Fibroblast of villous mesenchyme (primary cell): ENCODE measurements at regions not wholly inside any gene's neighbourhood (a gene's known extent, or its start where the extent isn't known, plus 50 kb on each side); places are given as distances from the start of the nearest gene placed in this dataset.

Experiments
- DNase-seq: peaks from one replicate; pipeline ENCODE4 v3.0.0-alpha.2; 2010; ENCODE audit warnings: low read depth
- H3K4me3 ChIP-seq: 2 replicates; pipeline ENCODE4 v1.5.1; 2011; ENCODE audit warnings: low read depth, mild to moderate bottlenecking, low read length
- CTCF ChIP-seq: IDR thresholded peaks from 2 replicates; pipeline ENCODE4 v1.5.1; 2012; ENCODE audit warnings: low read depth, mild to moderate bottlenecking, low read length; ENCODE audit not compliant: insufficient read depth

GRCh38 chr10:130982802-130983201 lies 328.7 kb downstream of the TCERG1L start:
- no peak for TF ChIP-seq CTCF
- no peak for DNase-seq
- no peak overlapping the region for H3K4me3 ChIP-seq

- TF ChIP-seq CTCF = no peak
- DNase-seq = no peak
Observed at GRCh38 chr10:130983749-130984148, 327.8 kb downstream of the TCERG1L start.

GRCh38 chr10:130984686-130985085 lies 326.8 kb downstream of the TCERG1L start:
- no peak for DNase-seq
- H3K4me3 ChIP-seq = no peak overlapping the region
- TF ChIP-seq CTCF = no peak

More at GRCh38 chr10:130983749-130984148, 327.8 kb downstream of the TCERG1L start:
- H3K4me3 ChIP-seq = no peak overlapping the region

- H3K4me3 ChIP-seq = no peak overlapping the region
Observed at GRCh38 chr10:130985158-130985753, 326.3 kb downstream of the TCERG1L start.

GRCh38 chr10:130986846-130987245 lies 324.7 kb downstream of the TCERG1L start:
- TF ChIP-seq CTCF = no peak
- no peak for DNase-seq
- H3K4me3 ChIP-seq = no peak overlapping the region

More at GRCh38 chr10:130985158-130985753, 326.3 kb downstream of the TCERG1L start:
- DNase-seq = no peak
- no peak for TF ChIP-seq CTCF

- no peak for DNase-seq
- TF ChIP-seq CTCF = no peak
- H3K4me3 ChIP-seq = no peak overlapping the region
Observed at GRCh38 chr10:130987401-130987800, 324.1 kb downstream of the TCERG1L start.

- no peak overlapping the region for H3K4me3 ChIP-seq
- no peak for TF ChIP-seq CTCF
Observed at GRCh38 chr10:130989670-130990232, 321.8 kb downstream of the TCERG1L start.

More at GRCh38 chr10:130989670-130990232, 321.8 kb downstream of the TCERG1L start:
- DNase-seq = no peak
